Tibial nerve (tissue), 3 donors: ENCODE measurements at regions not wholly inside any gene's neighbourhood (a gene's known extent, or its start where the extent isn't known, plus 50 kb on each side); places are given as distances from the start of the nearest gene placed in this dataset.
"Not testable (repeated sequence)": the region's sequence is repeated elsewhere in the genome, so short reads cannot be mapped to it uniquely, and the experiment has no call there.

Experiments used
- CTCF ChIP-seq, 5 experiments: fragments of 200-600 bp in 3 of 5; fragments of 450-650 bp in 2 of 5; sonication (generic) in 3 of 5; IDR thresholded peaks; one replicate each; pipeline ENCODE4 v1.5.1; 2016 to 2019; ENCODE audit warnings: antibody characterized with exemption in 5 of 5, mild to moderate bottlenecking in 3 of 5, moderate library complexity in 2 of 5
- POLR2A ChIP-seq, 2 donors: fragments of 450-650 bp; IDR thresholded peaks; one replicate each; pipeline ENCODE4 v1.6.1; 2017; ENCODE audit warnings: antibody characterized with exemption in 2 of 2, mild to moderate bottlenecking in 2 of 2, moderate library complexity in 2 of 2

DNA sequence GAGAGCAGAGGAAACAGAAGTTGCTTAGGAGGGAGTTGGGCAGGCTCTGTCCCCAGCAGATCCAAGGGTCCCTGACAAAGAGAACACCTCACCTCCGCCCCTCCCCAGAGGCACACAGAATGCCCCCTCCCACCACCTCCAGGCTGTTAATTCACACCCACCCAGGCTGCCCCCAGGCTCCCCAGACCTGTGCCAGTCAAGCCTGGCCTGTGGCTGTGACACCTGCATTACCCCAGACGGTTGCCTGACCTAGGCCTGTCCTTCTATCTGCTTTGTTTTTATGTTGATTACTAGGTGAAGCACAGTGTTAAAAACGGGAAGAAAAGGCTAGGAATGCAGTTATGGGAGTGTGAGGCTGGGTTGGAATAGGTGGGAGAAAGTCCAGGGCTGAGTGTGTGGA, 250.8 kb upstream of the PLGLB2 start:
- not testable (repeated sequence) for TF ChIP-seq CTCF, POLR2A (IDR thresholded peaks at IDR 0.05)
